ENCODE measurements at regions not wholly inside any gene's neighbourhood (a gene's known extent, or its start where the extent isn't known, plus 50 kb on each side); places are given as distances from the start of the nearest gene placed in this dataset.

DNA sequence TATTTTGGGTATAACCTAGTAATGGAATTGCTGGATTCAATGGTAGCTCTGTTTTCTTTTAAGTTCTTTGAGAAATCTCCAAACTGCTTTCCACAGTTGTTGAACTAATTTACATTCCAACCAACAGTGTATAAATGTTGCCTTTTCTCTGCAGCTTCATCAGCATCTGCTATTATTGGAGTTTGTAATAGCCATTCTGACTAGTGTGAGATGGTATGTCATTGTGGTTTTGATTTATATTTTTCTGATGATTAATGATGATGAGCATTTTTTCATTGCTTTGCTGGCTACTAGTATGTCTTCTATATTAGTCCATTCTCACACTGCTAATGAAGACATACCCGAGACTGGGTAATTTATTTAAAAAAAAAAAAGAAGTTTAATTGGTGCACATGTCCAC is 248.6 kb upstream of the MAGI2 start:
- POLR2A ChIA-PET, result no interaction called here
- TF ChIP-seq, protein P1, sequence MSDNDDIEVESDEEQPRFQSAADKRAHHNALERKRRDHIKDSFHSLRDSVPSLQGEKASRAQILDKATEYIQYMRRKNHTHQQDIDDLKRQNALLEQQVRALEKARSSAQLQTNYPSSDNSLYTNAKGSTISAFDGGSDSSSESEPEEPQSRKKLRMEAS (IDR thresholded peaks at IDR 0.05; ENCODE audit: insufficient read depth, insufficient read length), result no peak
- TF ChIP-seq POLR2AphosphoS5 (IDR thresholded peaks at IDR 0.05; ENCODE audit: insufficient read depth, low read depth, low read length) (no peak), POLR2A (IDR thresholded peaks at IDR 0.05; ENCODE audit: low read depth, low read length) (no peak), MYC (IDR thresholded peaks at IDR 0.05; ENCODE audit: low read depth, low read length) (no peak), GATA2 (IDR thresholded peaks at IDR 0.05; ENCODE audit: insufficient read depth, insufficient read length, low read depth, low read length) (no peak), FOS (IDR thresholded peaks at IDR 0.05; ENCODE audit: borderline replicate concordance, insufficient read depth, low read length) (no peak), EZH2 (IDR thresholded peaks at IDR 0.05; ENCODE audit: borderline replicate concordance, low read depth, low read length, severe bottlenecking) (no peak), JUN (IDR thresholded peaks at IDR 0.05; ENCODE audit: borderline replicate concordance, insufficient read depth, insufficient read length, low read depth) (no peak)
- TF ChIP-seq, protein P2, sequence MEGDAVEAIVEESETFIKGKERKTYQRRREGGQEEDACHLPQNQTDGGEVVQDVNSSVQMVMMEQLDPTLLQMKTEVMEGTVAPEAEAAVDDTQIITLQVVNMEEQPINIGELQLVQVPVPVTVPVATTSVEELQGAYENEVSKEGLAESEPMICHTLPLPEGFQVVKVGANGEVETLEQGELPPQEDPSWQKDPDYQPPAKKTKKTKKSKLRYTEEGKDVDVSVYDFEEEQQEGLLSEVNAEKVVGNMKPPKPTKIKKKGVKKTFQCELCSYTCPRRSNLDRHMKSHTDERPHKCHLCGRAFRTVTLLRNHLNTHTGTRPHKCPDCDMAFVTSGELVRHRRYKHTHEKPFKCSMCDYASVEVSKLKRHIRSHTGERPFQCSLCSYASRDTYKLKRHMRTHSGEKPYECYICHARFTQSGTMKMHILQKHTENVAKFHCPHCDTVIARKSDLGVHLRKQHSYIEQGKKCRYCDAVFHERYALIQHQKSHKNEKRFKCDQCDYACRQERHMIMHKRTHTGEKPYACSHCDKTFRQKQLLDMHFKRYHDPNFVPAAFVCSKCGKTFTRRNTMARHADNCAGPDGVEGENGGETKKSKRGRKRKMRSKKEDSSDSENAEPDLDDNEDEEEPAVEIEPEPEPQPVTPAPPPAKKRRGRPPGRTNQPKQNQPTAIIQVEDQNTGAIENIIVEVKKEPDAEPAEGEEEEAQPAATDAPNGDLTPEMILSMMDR (IDR thresholded peaks at IDR 0.05; ENCODE audit: extremely low read depth in 1 of 2, insufficient read depth in 1 of 2, low read depth in 1 of 2, low read length in 2 of 2), result no peak
- no peak overlapping the region for H3K27ac ChIP-seq (ENCODE audit: insufficient read depth, low read depth, low read length)
- H3K4me1 ChIP-seq (ENCODE audit: control insufficient read depth, extremely low read depth, insufficient read depth, low read length), result no peaks in the 10 kb centered on the region
- no peaks in the 10 kb centered on the region for H3K36me3 ChIP-seq (ENCODE audit: control insufficient read depth in 2 of 2, extremely low read depth in 1 of 2, insufficient read depth in 2 of 2, low read length in 2 of 2)
- no peaks in the 10 kb centered on the region for H3K27me3 ChIP-seq (ENCODE audit: control insufficient read depth in 2 of 2, insufficient read depth in 2 of 2, low read length in 2 of 2)
- H3K9me1 ChIP-seq (replicated peaks; ENCODE audit: control insufficient read depth, extremely low read depth, insufficient read depth, low read length), result no peaks in the 10 kb centered on the region
- dilution Hi-C loops (cut with MboI; ENCODE audit: extremely low pct_ligation_motif_present, low sequenced_read_pairs) (no loop called here), intact Hi-C loops (cut with micrococcal nuclease) (no loop called here)
- H3K9ac ChIP-seq (replicated peaks; ENCODE audit: extremely low read depth, insufficient read depth, low read length), result no peak overlapping the region
- CTCF ChIA-PET, result no interaction called here
- FAIRE-seq (no peak), DNase-seq (ENCODE audit: low read depth, low spot score) (no peak)
- H3K9me3 ChIP-seq (replicated peaks; ENCODE audit: control insufficient read depth, insufficient read depth, low read length), result no peaks in the 10 kb centered on the region
- no peak overlapping the region for H2AFZ ChIP-seq (ENCODE audit: low read depth, low read length)
- H3K4me3 ChIP-seq (replicated peaks in 1 of 3; ENCODE audit: insufficient read depth in 1 of 3, low read depth in 1 of 3, low read length in 3 of 3), result no peak overlapping the region
- BruUV-seq (replicated peaks), result no TSS peak
- no peaks in the 10 kb centered on the region for H4K20me1 ChIP-seq (replicated peaks; ENCODE audit: control insufficient read depth, extremely low read depth, insufficient read depth, low read length)
- H3K4me2 ChIP-seq (ENCODE audit: insufficient read depth, low read length), result no peak overlapping the region
- no peaks in the 10 kb centered on the region for H3K79me2 ChIP-seq (ENCODE audit: control insufficient read depth, insufficient read depth, low read length)

Data from endothelial cell of umbilical vein (primary cell).